ENCODE measurements at regions not wholly inside any gene's neighbourhood (a gene's known extent, or its start where the extent isn't known, plus 50 kb on each side); places are given as distances from the start of the nearest gene placed in this dataset.

DNA sequence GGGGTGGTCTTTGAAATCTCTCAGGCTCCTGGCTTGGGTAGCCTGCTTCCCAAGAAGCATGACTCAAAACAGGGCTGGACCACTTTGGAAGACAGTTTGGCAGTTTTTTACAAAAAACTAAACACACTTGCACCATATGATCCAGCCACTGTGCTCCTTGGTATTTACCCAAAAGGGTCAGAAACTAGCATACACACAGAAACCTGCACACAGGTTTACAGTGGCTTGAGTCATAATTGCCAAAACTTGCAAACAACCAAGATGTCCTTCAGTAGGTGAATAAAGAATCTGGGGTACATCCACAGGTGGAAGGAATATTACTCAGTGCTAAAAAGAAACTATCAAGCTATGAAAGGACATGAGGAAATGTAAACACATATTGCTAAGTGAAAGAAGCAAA, 323.2 kb upstream of the CDH5 start:
- no peak overlapping the region for H2AFZ ChIP-seq (ENCODE audit: low read depth)
- no peak overlapping the region for H3K9ac ChIP-seq
- H3K79me2 ChIP-seq (ENCODE audit: insufficient read depth, low read depth): no peaks in the 10 kb centered on the region
- no peak for TF ChIP-seq CTCF (conservative IDR thresholded peaks at IDR 0.05; ENCODE audit: low read depth, low read length)
- no peaks in the 10 kb centered on the region for H4K20me1 ChIP-seq (ENCODE audit: insufficient read depth)
- no peaks in the 10 kb centered on the region for H3K4me1 ChIP-seq (ENCODE audit: low read depth, poor library complexity, severe bottlenecking)
- H3K27ac ChIP-seq: no peak overlapping the region
- no peaks in the 10 kb centered on the region for H3K36me3 ChIP-seq (ENCODE audit: insufficient read depth)
- no peaks in the 10 kb centered on the region for H3K27me3 ChIP-seq (ENCODE audit: insufficient read depth, low read depth)
- H3K4me3 ChIP-seq (IDR thresholded peaks at IDR 0.05; ENCODE audit: insufficient read depth, low read depth, low read length): no peak overlapping the region
- H3K4me2 ChIP-seq: no peak overlapping the region

DNA sequence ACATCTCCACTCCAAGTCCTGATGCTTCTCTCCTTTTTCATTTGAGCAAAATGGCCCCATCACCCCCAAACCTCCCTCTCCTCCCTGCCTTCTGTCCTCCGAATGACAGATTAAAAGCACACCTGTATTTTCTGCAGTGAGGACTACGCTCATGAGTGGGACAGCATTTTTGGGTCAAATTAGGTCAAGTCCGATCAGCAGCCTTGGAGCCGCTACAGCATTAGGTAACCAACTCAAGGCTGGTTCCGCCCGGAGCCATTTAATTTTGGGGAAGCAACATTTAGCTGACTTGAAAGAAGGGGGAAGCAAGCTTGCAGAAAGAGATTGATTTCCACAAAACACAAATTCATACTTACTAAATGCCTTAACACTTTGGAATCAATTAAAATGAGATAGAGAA, 324.1 kb upstream of the CDH5 start:
- Histone ChIP-seq H3K36me3 (ENCODE audit: insufficient read depth) (no peaks in the 10 kb centered on the region), H3K4me1 (ENCODE audit: low read depth, poor library complexity, severe bottlenecking) (no peaks in the 10 kb centered on the region), H3K27ac (no peak overlapping the region), H4K20me1 (ENCODE audit: insufficient read depth) (no peaks in the 10 kb centered on the region), H3K79me2 (ENCODE audit: insufficient read depth, low read depth) (no peaks in the 10 kb centered on the region), H3K4me3 (IDR thresholded peaks at IDR 0.05; ENCODE audit: insufficient read depth, low read depth, low read length) (no peak overlapping the region), H2AFZ (ENCODE audit: low read depth) (no peak overlapping the region), H3K9ac (no peak overlapping the region), H3K4me2 (no peak overlapping the region), H3K27me3 (ENCODE audit: insufficient read depth, low read depth) (no peaks in the 10 kb centered on the region)
- TF ChIP-seq CTCF (conservative IDR thresholded peaks at IDR 0.05; ENCODE audit: low read depth, low read length): no peak

GRCh38 chr16:66041907-66042306, 324.6 kb upstream of the CDH5 start:
- Histone ChIP-seq H3K4me2 (no peak overlapping the region), H3K36me3 (ENCODE audit: insufficient read depth) (no peaks in the 10 kb centered on the region), H3K27ac (no peak overlapping the region), H3K4me1 (ENCODE audit: low read depth, poor library complexity, severe bottlenecking) (no peaks in the 10 kb centered on the region), H3K4me3 (IDR thresholded peaks at IDR 0.05; ENCODE audit: insufficient read depth, low read depth, low read length) (no peak overlapping the region), H3K27me3 (ENCODE audit: insufficient read depth, low read depth) (no peaks in the 10 kb centered on the region), H2AFZ (ENCODE audit: low read depth) (no peak overlapping the region), H3K9ac (no peak overlapping the region), H3K79me2 (ENCODE audit: insufficient read depth, low read depth) (no peaks in the 10 kb centered on the region), H4K20me1 (ENCODE audit: insufficient read depth) (no peaks in the 10 kb centered on the region)
- no peak for TF ChIP-seq CTCF (conservative IDR thresholded peaks at IDR 0.05; ENCODE audit: low read depth, low read length)

GRCh38 chr16:66039793-66040192, 326.7 kb upstream of the CDH5 start:
- Histone ChIP-seq H2AFZ (ENCODE audit: low read depth) (no peak overlapping the region), H3K79me2 (ENCODE audit: insufficient read depth, low read depth) (no peaks in the 10 kb centered on the region), H3K36me3 (ENCODE audit: insufficient read depth) (no peaks in the 10 kb centered on the region), H3K27me3 (ENCODE audit: insufficient read depth, low read depth) (no peaks in the 10 kb centered on the region), H3K4me1 (ENCODE audit: low read depth, poor library complexity, severe bottlenecking) (no peaks in the 10 kb centered on the region), H4K20me1 (ENCODE audit: insufficient read depth) (no peaks in the 10 kb centered on the region), H3K27ac (no peak overlapping the region), H3K4me3 (IDR thresholded peaks at IDR 0.05; ENCODE audit: insufficient read depth, low read depth, low read length) (no peak overlapping the region), H3K9ac (no peak overlapping the region), H3K4me2 (no peak overlapping the region)
- TF ChIP-seq CTCF (conservative IDR thresholded peaks at IDR 0.05; ENCODE audit: low read depth, low read length): no peak
